SK-N-SH treated with all-trans-retinoic acid at 6 μM for 48 hours (cell line): ENCODE measurements at regions not wholly inside any gene's neighbourhood (a gene's known extent, or its start where the extent isn't known, plus 50 kb on each side); places are given as distances from the start of the nearest gene placed in this dataset.

Experiments used
- ATAC-seq: fragments of 200-7000 bp; cut with Tn5 transposase; 3 replicates; pipeline ENCODE4 v1.9.1; 2020; ENCODE audit warnings: mild to moderate bottlenecking, moderate library complexity
- ARNTL ChIP-seq: fragments of 450-650 bp; formaldehyde crosslinking; IDR thresholded peaks from 2 replicates; pipeline ENCODE4 v1.5.0; 2020; ENCODE audit warnings: low read depth, mild to moderate bottlenecking, moderate library complexity, borderline replicate concordance
- BACH2 ChIP-seq: fragments of 250-450 bp; sonication (Bioruptor Pico); IDR thresholded peaks from 2 replicates; pipeline ENCODE4 v1.9.0; 2021; ENCODE audit warnings: mild to moderate bottlenecking, borderline replicate concordance
- CSDC2 ChIP-seq: fragments of 250-450 bp; sonication (Bioruptor Pico); IDR thresholded peaks from 2 replicates; pipeline ENCODE4 v1.5.0; 2020; ENCODE audit warnings: mild to moderate bottlenecking, moderate library complexity
- ESRRG ChIP-seq: fragments of 250-450 bp; sonication (Bioruptor Pico); IDR thresholded peaks from 2 replicates; pipeline ENCODE4 v1.6.1; 2021; ENCODE audit warnings: mild to moderate bottlenecking
- GLIS3 ChIP-seq: fragments of 250-450 bp; sonication (Bioruptor Pico); IDR thresholded peaks from 2 replicates; pipeline ENCODE4 v1.5.0; 2020; ENCODE audit warnings: mild to moderate bottlenecking, moderate library complexity
- ISL1 ChIP-seq: fragments of 250-450 bp; sonication (Bioruptor Pico); IDR thresholded peaks from 2 replicates; pipeline ENCODE4 v2.1.2; 2022; ENCODE audit warnings: mild to moderate bottlenecking, moderate library complexity
- OSR1 ChIP-seq: fragments of 250-450 bp; sonication (Bioruptor Pico); IDR thresholded peaks from 2 replicates; pipeline ENCODE4 v1.8.0; 2022; ENCODE audit warnings: moderate library complexity, mild to moderate bottlenecking, inconsistent platforms
- PPARA ChIP-seq: fragments of 250-450 bp; sonication (Bioruptor Pico); IDR thresholded peaks from 2 replicates; pipeline ENCODE4 v1.5.0; 2020; ENCODE audit warnings: mild to moderate bottlenecking, borderline replicate concordance
- RARB ChIP-seq: fragments of 250-450 bp; sonication (Bioruptor Pico); IDR thresholded peaks from 2 replicates; pipeline ENCODE4 v1.8.0; 2021; ENCODE audit warnings: mild to moderate bottlenecking, moderate library complexity
- SNAI2 ChIP-seq: fragments of 250-450 bp; sonication (Bioruptor Pico); IDR thresholded peaks from 2 replicates; pipeline ENCODE4 v1.5.0; 2020; ENCODE audit warnings: mild to moderate bottlenecking, moderate library complexity
- TCF4 ChIP-seq: fragments of 250-450 bp; sonication (Bioruptor Pico); IDR thresholded peaks from 2 replicates; pipeline ENCODE4 v1.8.0; 2021; ENCODE audit warnings: mild to moderate bottlenecking, moderate library complexity, borderline replicate concordance
- TOX ChIP-seq: fragments of 250-450 bp; sonication (Bioruptor Pico); IDR thresholded peaks from 2 replicates; pipeline ENCODE4 v1.8.0; 2021; ENCODE audit warnings: mild to moderate bottlenecking, moderate library complexity, borderline replicate concordance
- TSHZ2 ChIP-seq: fragments of 250-450 bp; sonication (Bioruptor Pico); IDR thresholded peaks from 2 replicates; pipeline ENCODE4 v1.5.0; 2020; ENCODE audit warnings: mild to moderate bottlenecking, moderate library complexity
- ZC3H10 ChIP-seq: fragments of 250-450 bp; sonication (Bioruptor Pico); IDR thresholded peaks from 2 replicates; pipeline ENCODE4 v1.5.1; 2021; ENCODE audit warnings: mild to moderate bottlenecking, moderate library complexity
- ZFP30 ChIP-seq: fragments of 450-650 bp; formaldehyde crosslinking; IDR thresholded peaks from 2 replicates; pipeline ENCODE4 v1.5.0; 2022; ENCODE audit warnings: mild to moderate bottlenecking, moderate library complexity
- ZNF565 ChIP-seq: fragments of 450-650 bp; formaldehyde crosslinking; conservative IDR thresholded peaks from 2 replicates; pipeline ENCODE4 v1.5.0; 2020; ENCODE audit warnings: low read depth, mild to moderate bottlenecking, moderate library complexity
- ZNF8 ChIP-seq: fragments of 450-650 bp; formaldehyde crosslinking; IDR thresholded peaks from 2 replicates; pipeline ENCODE4 v1.5.0; 2020; ENCODE audit warnings: mild to moderate bottlenecking, moderate library complexity
- TF ChIP-seq, protein P1 (sequence below): fragments of 250-450 bp; sonication (Bioruptor Pico); IDR thresholded peaks from 2 replicates; pipeline ENCODE4 v1.5.1; 2020; ENCODE audit warnings: low read depth, mild to moderate bottlenecking, moderate library complexity
- TF ChIP-seq, protein P2 (sequence below): fragments of 250-450 bp; sonication (Bioruptor Pico); IDR thresholded peaks from 2 replicates; pipeline ENCODE4 v1.5.1; 2021; ENCODE audit warnings: mild to moderate bottlenecking, moderate library complexity
- TF ChIP-seq, protein P3 (sequence below): fragments of 250-450 bp; sonication (Bioruptor Pico); IDR thresholded peaks from 2 replicates; pipeline ENCODE4 v1.8.0; 2021; ENCODE audit warnings: low read depth, mild to moderate bottlenecking, moderate library complexity, borderline replicate concordance
- TF ChIP-seq, protein P4 (sequence below): fragments of 250-450 bp; sonication (Bioruptor Pico); IDR thresholded peaks from 2 replicates; pipeline ENCODE4 v1.8.0; 2020; ENCODE audit warnings: mild to moderate bottlenecking, moderate library complexity, borderline replicate concordance

GRCh38 chr4:183772361-183772760 is 113.3 kb downstream of the TRAPPC11 start:
- ATAC-seq: no peak
- no peak for TF ChIP-seq SNAI2 (CRISPR knock-in tag)
- no peak for TF ChIP-seq ARNTL
- no peak for TF ChIP-seq TSHZ2 (CRISPR knock-in tag)
- TF ChIP-seq GLIS3 (CRISPR knock-in tag): no peak
- TF ChIP-seq ESRRG: no peak
- no peak for TF ChIP-seq CSDC2
- no peak for TF ChIP-seq ZNF8 (CRISPR knock-in tag)
- no peak for TF ChIP-seq BACH2 (CRISPR knock-in tag)
- no peak for TF ChIP-seq ZNF565 (CRISPR knock-in tag)
- TF ChIP-seq ISL1: no peak
- no peak for TF ChIP-seq TCF4 (CRISPR knock-in tag)
- no peak for TF ChIP-seq PPARA (CRISPR knock-in tag)
- no peak for TF ChIP-seq OSR1 (CRISPR knock-in tag)

GRCh38 chr4:183773790-183774189 is 114.7 kb downstream of the TRAPPC11 start:
- TF ChIP-seq, protein P1, sequence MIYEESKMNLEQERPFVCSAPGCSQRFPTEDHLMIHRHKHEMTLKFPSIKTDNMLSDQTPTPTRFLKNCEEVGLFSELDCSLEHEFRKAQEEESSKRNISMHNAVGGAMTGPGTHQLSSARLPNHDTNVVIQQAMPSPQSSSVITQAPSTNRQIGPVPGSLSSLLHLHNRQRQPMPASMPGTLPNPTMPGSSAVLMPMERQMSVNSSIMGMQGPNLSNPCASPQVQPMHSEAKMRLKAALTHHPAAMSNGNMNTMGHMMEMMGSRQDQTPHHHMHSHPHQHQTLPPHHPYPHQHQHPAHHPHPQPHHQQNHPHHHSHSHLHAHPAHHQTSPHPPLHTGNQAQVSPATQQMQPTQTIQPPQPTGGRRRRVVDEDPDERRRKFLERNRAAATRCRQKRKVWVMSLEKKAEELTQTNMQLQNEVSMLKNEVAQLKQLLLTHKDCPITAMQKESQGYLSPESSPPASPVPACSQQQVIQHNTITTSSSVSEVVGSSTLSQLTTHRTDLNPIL (CRISPR knock-in tag): no peak
- TF ChIP-seq ZC3H10 (CRISPR knock-in tag) (no peak), GLIS3 (CRISPR knock-in tag) (no peak), TCF4 (CRISPR knock-in tag) (no peak), ARNTL (no peak), TOX (CRISPR knock-in tag) (no peak), SNAI2 (CRISPR knock-in tag) (no peak), PPARA (CRISPR knock-in tag) (no peak), RARB (CRISPR knock-in tag) (no peak), ZFP30 (CRISPR knock-in tag) (no peak), ESRRG (no peak), CSDC2 (no peak), ZNF8 (CRISPR knock-in tag) (no peak), BACH2 (CRISPR knock-in tag) (no peak), OSR1 (CRISPR knock-in tag) (no peak)
- TF ChIP-seq, protein P2, sequence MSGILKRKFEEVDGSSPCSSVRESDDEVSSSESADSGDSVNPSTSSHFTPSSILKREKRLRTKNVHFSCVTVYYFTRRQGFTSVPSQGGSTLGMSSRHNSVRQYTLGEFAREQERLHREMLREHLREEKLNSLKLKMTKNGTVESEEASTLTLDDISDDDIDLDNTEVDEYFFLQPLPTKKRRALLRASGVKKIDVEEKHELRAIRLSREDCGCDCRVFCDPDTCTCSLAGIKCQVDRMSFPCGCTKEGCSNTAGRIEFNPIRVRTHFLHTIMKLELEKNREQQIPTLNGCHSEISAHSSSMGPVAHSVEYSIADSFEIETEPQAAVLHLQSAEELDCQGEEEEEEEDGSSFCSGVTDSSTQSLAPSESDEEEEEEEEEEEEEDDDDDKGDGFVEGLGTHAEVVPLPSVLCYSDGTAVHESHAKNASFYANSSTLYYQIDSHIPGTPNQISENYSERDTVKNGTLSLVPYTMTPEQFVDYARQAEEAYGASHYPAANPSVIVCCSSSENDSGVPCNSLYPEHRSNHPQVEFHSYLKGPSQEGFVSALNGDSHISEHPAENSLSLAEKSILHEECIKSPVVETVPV (CRISPR knock-in tag): no peak
- TF ChIP-seq, protein P3, sequence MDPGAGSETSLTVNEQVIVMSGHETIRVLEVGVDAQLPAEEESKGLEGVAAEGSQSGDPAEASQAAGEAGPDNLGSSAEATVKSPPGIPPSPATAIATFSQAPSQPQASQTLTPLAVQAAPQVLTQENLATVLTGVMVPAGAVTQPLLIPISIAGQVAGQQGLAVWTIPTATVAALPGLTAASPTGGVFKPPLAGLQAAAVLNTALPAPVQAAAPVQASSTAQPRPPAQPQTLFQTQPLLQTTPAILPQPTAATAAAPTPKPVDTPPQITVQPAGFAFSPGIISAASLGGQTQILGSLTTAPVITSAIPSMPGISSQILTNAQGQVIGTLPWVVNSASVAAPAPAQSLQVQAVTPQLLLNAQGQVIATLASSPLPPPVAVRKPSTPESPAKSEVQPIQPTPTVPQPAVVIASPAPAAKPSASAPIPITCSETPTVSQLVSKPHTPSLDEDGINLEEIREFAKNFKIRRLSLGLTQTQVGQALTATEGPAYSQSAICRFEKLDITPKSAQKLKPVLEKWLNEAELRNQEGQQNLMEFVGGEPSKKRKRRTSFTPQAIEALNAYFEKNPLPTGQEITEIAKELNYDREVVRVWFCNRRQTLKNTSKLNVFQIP: no peak
- TF ChIP-seq, protein P4, sequence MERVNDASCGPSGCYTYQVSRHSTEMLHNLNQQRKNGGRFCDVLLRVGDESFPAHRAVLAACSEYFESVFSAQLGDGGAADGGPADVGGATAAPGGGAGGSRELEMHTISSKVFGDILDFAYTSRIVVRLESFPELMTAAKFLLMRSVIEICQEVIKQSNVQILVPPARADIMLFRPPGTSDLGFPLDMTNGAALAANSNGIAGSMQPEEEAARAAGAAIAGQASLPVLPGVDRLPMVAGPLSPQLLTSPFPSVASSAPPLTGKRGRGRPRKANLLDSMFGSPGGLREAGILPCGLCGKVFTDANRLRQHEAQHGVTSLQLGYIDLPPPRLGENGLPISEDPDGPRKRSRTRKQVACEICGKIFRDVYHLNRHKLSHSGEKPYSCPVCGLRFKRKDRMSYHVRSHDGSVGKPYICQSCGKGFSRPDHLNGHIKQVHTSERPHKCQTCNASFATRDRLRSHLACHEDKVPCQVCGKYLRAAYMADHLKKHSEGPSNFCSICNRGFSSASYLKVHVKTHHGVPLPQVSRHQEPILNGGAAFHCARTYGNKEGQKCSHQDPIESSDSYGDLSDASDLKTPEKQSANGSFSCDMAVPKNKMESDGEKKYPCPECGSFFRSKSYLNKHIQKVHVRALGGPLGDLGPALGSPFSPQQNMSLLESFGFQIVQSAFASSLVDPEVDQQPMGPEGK (CRISPR knock-in tag): no peak
- no peak for ATAC-seq

DNA sequence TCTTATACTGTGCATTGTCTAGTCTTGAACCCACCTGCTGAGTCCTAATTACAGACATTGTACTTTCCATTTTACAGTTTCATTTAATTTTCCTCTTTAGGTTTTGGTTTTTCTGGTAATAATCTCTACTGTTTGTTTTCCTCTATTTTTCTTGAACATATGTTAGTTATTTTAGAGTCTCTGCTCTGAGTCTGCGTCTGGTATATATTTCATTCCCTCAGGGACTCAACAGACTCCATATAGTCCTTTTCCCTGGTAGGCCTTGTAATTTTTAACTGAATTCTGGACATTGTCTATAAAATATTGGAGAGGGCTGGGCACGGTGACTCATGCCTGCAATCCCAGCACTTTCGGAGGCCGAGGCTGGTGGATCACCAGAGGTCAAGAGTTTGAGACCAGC is 121.8 kb upstream of the STOX2 start:
- ATAC-seq: no peak
- TF ChIP-seq GLIS3 (CRISPR knock-in tag) (no peak), PPARA (CRISPR knock-in tag) (no peak), ZNF8 (CRISPR knock-in tag) (no peak), TCF4 (CRISPR knock-in tag) (no peak), ZNF565 (CRISPR knock-in tag) (no peak), ZFP30 (CRISPR knock-in tag) (no peak), OSR1 (CRISPR knock-in tag) (no peak), ZC3H10 (CRISPR knock-in tag) (no peak), TSHZ2 (CRISPR knock-in tag) (no peak), TOX (CRISPR knock-in tag) (no peak)
- TF ChIP-seq, protein P3: no peak
- TF ChIP-seq, protein P2 (CRISPR knock-in tag): no peak
